Smooth muscle cell (in vitro differentiated cells): ENCODE measurements at regions not wholly inside any gene's neighbourhood (a gene's known extent, or its start where the extent isn't known, plus 50 kb on each side); places are given as distances from the start of the nearest gene placed in this dataset.

Experiments
- DNase-seq: peaks from one replicate; lab custom pipeline; 2025; ENCODE audit not compliant: unreplicated experiment; lab: John Stamatoyannopoulos, UW
- H2AFZ ChIP-seq: fragments of 200-600 bp; sonication (generic); 2 replicates; pipeline ENCODE4 v1.6.0; 2016; ENCODE audit warnings: antibody characterized with exemption, low read depth, mild to moderate bottlenecking
- H3F3A ChIP-seq: fragments of 200-600 bp; sonication (generic); 2 replicates; pipeline ENCODE4 v1.6.0; 2017; ENCODE audit warnings: antibody characterized with exemption, low read depth
- H3K27ac ChIP-seq: fragments of 200-600 bp; sonication (generic); 2 replicates; pipeline ENCODE4 v1.5.1; 2016; ENCODE audit warnings: low read depth, mild to moderate bottlenecking
- H3K27me3 ChIP-seq: fragments of 200-600 bp; sonication (generic); 2 replicates; pipeline ENCODE4 v1.6.1; 2016; ENCODE audit warnings: low read depth, mild to moderate bottlenecking
- H3K36me3 ChIP-seq: fragments of 200-600 bp; sonication (generic); 2 replicates; pipeline ENCODE4 v1.5.1; 2016; ENCODE audit warnings: low read depth
- H3K4me1 ChIP-seq: fragments of 200-600 bp; sonication (generic); 2 replicates; pipeline ENCODE4 v1.5.1; 2016; ENCODE audit warnings: low read depth
- H3K4me2 ChIP-seq: fragments of 200-600 bp; sonication (generic); 2 replicates; pipeline ENCODE4 v1.6.0; 2016; ENCODE audit warnings: mild to moderate bottlenecking
- H3K4me3 ChIP-seq: fragments of 200-600 bp; sonication (generic); 2 replicates; pipeline ENCODE4 v1.5.1; 2016; ENCODE audit warnings: mild to moderate bottlenecking
- H3K79me2 ChIP-seq: fragments of 200-600 bp; sonication (generic); 2 replicates; pipeline ENCODE4 v1.6.0; 2016; ENCODE audit warnings: low read depth, mild to moderate bottlenecking
- H3K9ac ChIP-seq: fragments of 200-600 bp; sonication (generic); 2 replicates; pipeline ENCODE4 v1.6.0; 2016; ENCODE audit warnings: low read depth
- H3K9me3 ChIP-seq: fragments of 200-600 bp; sonication (generic); replicated peaks from 2 replicates; pipeline ENCODE4 v1.5.1; 2016; ENCODE audit warnings: low read depth
- H4K20me1 ChIP-seq: fragments of 200-600 bp; sonication (generic); 2 replicates; pipeline ENCODE4 v1.6.0; 2016; ENCODE audit warnings: low read depth
- CTCF ChIP-seq: fragments of 200-600 bp; sonication (generic); IDR thresholded peaks from 2 replicates; pipeline ENCODE4 v1.5.1; 2017; ENCODE audit warnings: borderline replicate concordance, mild to moderate bottlenecking, antibody characterized with exemption; ENCODE audit not compliant: insufficient read depth, poor library complexity, severe bottlenecking
- WGBS: methylation state at CpG from one replicate; pipeline ENCODE4 v1.1.7; 2016; ENCODE audit warnings: low lambda C conversion rate; 5-methylcytosine and 5-hydroxymethylcytosine counted together

DNA sequence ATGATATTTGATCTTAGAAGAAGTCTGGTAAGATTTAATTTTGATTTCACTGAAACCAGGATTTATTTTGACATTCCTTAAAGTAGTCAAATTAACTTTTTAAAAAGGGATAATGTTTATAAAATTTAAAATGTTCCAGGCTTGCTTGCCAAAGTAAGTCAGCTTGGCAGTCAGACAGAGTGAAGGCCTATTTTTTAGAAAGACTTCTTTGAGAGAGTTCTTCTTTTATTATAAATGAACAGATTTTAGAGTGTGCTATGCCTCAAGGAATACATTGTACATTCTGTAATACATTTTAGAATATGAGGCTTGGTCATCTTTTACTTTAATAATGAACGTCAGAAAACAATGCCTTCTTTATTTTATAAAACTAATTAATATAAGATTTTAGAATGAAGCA lies 138.7 kb downstream of the DISP1 start:
- WGBS = 96% methylated on average over 1 of the region's 1 CpG
- no peak overlapping the region for H3K9ac ChIP-seq
- no peak overlapping the region for H3K4me3 ChIP-seq
- no peaks in the 10 kb centered on the region for H3K4me1 ChIP-seq
- no peaks in the 10 kb centered on the region for H4K20me1 ChIP-seq
- no peaks in the 10 kb centered on the region for H3K27me3 ChIP-seq
- no peaks in the 10 kb centered on the region for H3K36me3 ChIP-seq
- no peaks in the 10 kb centered on the region for H3F3A ChIP-seq
- no peaks in the 10 kb centered on the region for H3K9me3 ChIP-seq
- H2AFZ ChIP-seq = no peak overlapping the region
- no peak overlapping the region for H3K4me2 ChIP-seq
- H3K79me2 ChIP-seq = no peaks in the 10 kb centered on the region
- no peak for TF ChIP-seq CTCF
- no peak overlapping the region for H3K27ac ChIP-seq
- no peak for DNase-seq

GRCh38 chr1:222955964-222956363 lies 141.1 kb downstream of the DISP1 start:
- DNase-seq = no peak
- no peak overlapping the region for H3K9ac ChIP-seq
- no peak overlapping the region for H2AFZ ChIP-seq
- WGBS = 81% methylated on average over 2 of the region's 2 CpGs
- H3K27ac ChIP-seq = no peak overlapping the region
- peaks cover 3% of the 10 kb centered on the region for H3K9me3 ChIP-seq
- H3K79me2 ChIP-seq = no peaks in the 10 kb centered on the region
- H3K4me3 ChIP-seq = no peak overlapping the region
- no peak overlapping the region for H3K4me2 ChIP-seq
- H4K20me1 ChIP-seq = no peaks in the 10 kb centered on the region
- H3K4me1 ChIP-seq = no peaks in the 10 kb centered on the region
- TF ChIP-seq CTCF = no peak
- H3K36me3 ChIP-seq = no peaks in the 10 kb centered on the region
- H3F3A ChIP-seq = no peaks in the 10 kb centered on the region
- no peaks in the 10 kb centered on the region for H3K27me3 ChIP-seq

- H3K4me1 ChIP-seq = no peaks in the 10 kb centered on the region
- H3K9ac ChIP-seq = no peak overlapping the region
Measured at GRCh38 chr1:222956601-222957000, 141.8 kb downstream of the DISP1 start.

More at GRCh38 chr1:222956601-222957000, 141.8 kb downstream of the DISP1 start:
- Histone ChIP-seq H2AFZ (no peak overlapping the region), H3K4me3 (no peak overlapping the region), H3K27ac (no peak overlapping the region), H3F3A (no peaks in the 10 kb centered on the region), H3K9me3 (peaks cover 3% of the 10 kb centered on the region), H3K36me3 (no peaks in the 10 kb centered on the region), H3K4me2 (no peak overlapping the region), H3K79me2 (no peaks in the 10 kb centered on the region), H3K27me3 (no peaks in the 10 kb centered on the region), H4K20me1 (no peaks in the 10 kb centered on the region)
- no peak for TF ChIP-seq CTCF
- DNase-seq = no peak
